GM21423 (cell line): ENCODE measurements at regions not wholly inside any gene's neighbourhood (a gene's known extent, or its start where the extent isn't known, plus 50 kb on each side); places are given as distances from the start of the nearest gene placed in this dataset.
"Not testable (repeated sequence)": the region's sequence is repeated elsewhere in the genome, so short reads cannot be mapped to it uniquely, and the experiment has no call there.

Experiments
- ATAC-seq: cut with Tn5 transposase; IDR thresholded peaks from one replicate; pipeline ENCODE4 v1.9.1; 2021; ENCODE audit warnings: mild to moderate bottlenecking, moderate library complexity; ENCODE audit not compliant: unreplicated experiment

DNA sequence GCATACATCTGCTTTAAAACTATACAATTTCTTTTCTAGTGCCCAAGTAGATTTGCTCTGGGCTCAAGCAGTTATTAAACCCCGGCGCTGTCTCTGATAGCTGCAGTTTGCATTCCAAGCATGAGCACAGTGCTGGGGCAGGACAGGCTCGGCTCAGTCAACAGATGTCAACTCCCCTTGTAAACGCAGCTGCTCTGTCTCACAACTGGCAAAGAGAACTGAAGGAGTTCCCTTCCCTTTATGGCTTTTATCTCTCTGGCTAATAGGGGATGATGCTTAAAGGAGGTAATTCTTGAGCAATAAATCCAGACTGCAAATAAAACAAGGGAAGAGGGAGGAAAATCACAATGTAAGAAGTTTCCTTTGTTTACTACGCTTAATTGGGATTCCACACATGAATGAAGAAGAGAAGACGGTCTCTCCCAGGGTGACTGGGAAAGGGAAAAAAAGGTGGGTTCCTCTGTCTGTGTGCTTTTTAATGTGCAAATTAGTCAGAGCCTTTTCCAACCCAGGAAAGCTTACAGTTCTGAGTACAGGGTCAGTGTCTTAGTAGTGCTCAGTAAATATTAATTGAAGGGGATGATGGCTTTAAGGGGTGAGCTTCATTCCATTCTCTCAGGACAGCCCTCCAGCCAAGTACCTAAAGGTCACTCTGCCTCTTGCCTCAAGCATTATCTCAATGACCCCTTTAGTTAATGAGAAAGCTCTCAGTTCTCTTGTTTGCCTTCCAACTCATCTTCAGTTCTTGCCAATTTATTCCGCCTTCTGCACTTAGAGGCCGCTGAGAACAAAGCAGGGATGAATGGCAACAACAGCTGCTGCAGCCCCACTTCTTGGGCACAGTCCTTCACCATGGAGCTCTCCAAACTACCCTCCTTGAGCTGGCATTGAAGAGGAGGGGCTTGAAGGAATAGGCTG is 155.7 kb upstream of the JADE1 start:
- ATAC-seq, result no peak

DNA sequence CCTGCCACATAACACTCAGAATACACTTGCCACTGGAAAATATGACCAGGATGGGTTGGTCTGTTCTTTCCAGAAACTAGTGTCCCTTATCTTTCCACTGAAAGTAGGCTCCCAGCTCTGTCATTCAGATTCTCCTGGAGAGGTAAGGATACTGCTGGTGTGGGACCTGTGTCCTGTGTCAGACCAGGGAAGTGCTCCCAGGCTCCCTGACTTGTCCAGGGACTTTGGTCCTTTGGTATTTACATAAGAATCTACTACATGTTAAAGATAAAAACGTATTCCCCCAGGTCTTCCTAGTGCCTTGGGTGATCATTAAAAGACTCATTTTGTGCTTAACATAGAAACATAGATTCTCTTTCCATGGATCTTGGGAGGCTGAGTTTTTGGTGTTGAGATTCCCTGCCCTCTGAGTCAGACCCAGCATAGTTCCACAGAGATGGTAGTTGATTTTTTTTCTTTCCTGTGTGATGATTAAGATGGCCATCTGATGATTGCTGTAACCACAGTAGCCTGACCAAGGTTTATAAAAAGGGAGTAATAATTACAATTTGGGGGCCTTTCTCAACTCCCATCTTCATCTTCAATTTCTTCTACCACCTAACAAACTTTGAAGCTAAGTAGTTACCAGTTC is 159.8 kb upstream of the JADE1 start:
- ATAC-seq, result no peak

DNA sequence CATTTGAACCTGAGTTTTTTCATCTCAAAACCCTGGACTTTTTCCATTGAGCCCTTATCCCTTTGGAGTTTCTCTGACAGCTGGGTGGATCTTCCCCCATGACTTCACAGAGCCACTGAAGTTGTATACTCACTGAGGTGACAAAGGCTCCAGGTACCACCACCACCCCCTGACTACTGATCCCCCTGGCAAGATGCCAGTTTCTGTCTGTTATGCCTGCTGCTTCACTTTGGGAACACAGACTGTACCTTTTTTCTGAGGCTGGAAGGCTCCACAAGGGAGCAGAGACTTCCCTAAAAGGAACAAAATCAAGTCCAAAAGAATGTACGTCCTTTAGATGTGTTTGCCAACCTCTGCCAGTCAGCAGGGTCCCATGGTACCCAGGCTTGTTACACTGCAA is 160.3 kb upstream of the JADE1 start:
- no peak for ATAC-seq

DNA sequence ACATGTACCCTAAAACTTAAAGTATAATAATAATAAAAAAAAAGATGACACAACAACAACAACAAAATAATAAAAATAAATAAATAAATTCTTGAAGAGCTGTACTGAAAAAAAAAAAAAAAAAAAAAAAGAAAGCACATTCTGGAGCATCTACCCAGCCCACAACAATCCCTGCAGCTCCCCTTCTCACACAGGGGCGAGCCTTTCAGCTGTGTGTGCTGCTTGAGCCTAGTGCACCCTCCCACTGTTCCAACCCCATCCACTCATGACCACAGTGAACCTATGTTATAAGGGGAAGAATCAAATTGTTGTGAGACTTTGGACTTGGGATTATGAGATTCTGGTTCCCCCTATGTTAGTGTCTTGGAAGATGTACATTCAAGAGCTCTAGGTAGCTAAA is 161.5 kb upstream of the JADE1 start:
- no peak for ATAC-seq

DNA sequence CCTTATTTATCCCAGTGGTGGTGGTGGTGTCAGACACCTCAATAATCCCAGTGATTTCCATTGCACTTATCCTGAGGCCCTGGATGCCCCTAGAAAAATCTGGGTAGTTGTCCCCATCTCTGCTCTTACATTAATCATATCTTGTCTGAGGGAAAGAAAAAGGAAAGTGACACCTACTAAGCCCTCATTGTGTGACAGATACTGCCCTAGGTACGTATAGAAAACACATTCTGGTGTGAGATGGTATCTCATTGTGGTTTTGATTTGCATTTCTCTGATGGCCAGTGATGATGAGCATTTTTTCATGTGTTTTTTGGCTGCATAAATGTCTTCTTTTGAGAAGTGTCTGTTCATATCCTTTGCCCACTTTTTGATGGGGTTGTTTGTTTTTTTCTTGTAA is 162.6 kb upstream of the JADE1 start:
- ATAC-seq, result not testable (repeated sequence)

DNA sequence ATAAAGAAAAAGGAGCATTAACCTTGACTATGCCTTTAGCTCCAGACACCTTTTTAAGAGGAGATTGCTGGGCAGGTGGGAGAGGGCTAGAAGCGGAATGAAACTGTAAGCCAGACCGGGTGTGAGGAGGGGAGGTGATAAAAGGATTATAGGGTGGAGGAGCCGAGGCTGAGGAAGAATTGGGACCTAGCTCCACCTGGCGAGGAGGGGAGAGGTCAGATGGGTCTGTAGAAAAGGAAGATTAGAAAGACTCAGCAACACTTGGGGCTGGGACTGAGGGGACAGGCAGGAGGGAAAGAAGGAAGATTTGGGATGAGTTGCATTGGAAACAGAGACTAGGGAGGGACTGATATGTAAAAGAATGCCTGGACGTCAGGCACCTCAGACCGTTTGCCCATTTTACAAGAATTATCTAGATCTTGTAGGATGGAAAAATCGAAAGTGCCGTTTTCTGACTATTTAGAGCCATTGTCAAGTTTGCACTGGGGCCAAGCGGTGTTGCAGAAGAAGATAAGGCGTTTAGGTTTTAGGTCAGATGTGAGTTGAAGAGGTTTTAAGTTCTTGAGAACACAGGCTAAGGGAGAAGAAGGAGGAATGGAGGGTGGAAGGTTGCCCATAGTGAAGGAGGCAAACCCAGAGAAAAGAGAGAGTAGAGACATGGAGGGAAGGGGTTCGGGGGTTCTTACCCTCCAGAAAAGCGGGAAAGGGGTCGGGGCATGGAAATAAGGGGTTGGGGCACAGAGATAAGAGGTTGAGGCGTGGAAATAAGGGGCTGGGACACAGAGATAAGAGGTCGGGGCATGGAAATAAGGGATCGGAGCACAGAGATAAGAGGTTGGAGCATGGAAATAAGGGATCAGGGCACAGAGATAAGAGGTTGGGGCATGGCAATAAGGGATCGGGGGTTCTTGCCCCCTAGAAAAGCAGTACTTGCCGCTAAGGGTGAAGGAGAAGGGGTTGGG is 164.5 kb upstream of the JADE1 start:
- ATAC-seq, result not testable (repeated sequence)

DNA sequence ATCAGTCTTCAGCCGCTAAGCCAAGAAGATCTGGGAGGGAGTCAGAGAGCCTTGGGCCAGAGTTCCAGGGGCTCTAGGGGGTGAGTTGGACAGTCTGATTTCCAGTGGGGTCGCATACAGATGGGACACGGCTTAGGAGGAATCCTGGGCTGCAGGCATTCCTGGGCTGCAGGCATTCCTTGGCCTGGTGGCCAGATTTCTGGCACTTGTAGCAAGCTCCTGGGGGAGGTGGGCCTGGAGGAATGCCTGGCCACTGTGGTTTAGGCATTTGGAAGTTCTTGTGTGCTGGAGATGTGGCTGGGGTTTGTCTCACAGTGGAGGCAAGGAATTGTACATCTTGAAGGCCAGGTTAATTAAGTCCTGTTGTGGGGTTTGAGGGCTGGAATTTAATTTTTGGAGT is 165.4 kb upstream of the JADE1 start:
- ATAC-seq, result not testable (repeated sequence)

DNA sequence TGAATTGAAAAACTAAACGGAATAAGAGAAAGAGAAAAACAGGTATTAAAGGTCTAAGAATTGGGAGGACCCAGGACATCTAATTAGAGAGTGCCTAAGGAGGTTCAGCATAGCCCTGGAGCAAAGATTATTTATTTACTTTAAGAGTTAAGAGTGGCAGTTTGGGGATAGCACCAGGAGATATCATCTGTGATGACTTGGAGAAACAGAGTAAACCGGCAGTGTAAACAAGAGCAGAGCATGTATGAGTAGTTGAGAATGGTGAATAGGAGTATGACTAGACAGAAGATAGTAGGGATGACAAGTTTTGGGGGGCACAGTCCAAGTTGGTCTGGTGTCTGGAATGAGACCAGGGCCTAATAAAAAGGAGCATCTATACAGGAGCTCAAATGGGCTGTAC is 167.9 kb upstream of the JADE1 start:
- not testable (repeated sequence) for ATAC-seq

DNA sequence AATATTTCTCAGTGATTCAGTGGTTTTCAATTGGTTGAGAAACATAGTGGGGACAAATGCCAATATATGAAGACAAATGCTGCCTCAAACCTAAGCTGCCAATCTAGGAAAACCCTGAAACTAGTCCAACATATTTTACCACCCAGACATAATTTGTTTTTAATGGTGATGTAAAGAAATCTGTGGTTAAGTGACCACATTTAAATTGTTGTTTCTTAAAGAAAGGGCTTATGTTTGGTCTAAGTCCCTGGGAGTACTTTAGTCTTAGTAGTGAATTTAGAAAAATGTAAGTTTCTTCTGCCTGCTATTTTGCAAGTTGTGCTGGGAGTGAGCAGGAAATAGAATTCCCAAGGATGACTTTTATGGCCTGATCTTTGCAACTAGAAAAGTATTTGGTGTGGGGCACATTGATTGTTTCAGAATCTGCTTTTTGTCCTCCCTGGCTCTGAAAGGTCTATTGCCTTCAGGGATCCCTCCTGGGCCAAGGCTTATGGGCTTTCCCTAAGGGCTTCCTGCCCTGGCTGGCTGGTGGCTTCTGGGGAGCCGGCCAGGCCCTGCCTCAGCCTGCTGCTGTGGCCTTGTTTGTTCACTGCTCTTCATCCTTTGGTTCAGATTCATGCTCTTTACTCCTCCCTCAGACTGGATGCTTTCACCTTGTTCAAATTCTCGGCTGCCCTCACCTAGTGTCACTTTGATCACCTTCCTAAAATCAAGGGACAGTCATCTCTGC is 169.8 kb upstream of the JADE1 start:
- ATAC-seq, result no peak

DNA sequence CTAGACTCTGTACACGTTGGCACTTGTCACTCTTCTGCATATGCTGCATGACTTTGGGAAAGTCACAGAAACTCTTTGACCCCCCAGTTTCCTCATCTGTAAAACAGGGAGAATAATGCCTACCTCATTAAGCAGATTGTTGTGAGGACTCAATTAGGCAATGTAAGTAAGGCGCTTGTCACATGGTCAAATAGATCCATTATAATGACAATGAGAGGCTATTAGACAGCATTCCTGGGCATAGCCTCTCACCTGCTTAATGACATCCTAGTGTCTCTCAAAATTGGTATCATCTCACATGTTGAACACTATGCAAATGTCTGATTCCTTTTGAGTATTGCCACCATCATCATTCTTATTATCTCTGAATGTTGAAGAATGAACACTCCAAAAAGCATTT is 172.6 kb upstream of the JADE1 start:
- ATAC-seq, result no peak

DNA sequence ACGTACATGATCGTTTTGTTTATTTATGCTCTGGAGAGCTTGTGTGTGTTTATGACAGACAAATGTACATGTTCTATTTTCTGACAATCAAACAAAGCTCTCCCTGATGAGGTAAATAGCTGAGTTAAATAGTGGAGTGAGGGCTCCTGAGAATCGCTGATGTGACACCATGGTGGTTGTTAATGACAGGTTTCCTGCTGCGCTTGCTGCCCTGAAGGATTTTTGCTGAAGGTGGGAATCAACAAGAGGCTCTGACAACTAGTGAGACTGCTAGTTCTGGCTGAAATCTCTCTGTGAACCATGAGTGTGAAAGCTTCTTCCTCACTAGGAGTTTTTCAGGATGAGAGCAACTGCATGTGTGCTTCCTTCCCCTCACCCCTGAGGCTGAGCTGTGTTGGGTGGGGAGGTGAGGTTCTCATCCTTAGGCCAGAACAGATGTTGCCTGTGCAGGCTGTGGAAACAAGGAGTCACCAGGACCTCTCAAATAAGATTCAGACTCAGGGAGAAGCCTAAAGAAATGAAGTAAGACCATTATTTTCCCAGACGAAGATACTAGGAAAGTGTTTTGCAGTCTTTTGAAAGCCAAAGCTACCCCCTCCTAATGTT is 173.4 kb upstream of the JADE1 start:
- ATAC-seq, result no peak

DNA sequence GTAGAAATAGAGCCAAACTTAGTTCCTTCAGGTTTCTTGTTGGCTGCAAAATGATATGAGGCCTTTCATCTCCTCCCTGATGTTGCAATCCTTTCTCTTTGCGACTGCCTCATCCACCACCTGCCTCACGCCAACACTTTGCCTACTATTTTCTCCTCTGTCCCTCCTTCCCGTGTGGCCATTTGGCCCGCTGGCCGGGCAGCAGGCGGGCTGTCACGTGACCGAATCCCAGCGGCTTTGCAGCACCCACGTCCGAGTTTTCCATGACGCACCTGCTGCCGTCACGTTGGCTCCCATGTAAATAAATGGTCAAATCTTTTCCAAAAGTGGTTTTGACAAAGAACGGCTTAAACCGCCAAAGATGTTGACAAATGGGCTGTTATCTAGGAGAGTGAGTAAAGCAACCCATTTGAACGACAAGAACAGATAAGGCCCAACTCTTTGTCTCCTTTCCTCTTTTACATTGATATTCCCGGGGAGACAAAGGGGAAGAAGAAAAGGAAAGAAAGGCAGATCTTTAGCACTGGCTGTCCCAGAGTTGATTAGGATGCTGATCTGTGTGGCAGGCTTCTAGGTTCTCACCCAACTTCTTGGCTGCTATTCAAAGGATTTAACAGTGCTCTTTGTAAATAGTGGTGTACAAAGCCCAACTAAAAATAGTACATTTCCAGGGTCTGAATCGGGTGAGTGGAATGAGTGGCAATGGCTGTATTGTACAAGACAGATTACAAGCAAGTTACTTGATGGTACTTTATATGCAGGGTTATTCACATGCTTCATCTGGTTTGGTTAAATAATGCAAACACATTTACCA is 174.2 kb upstream of the JADE1 start:
- ATAC-seq, result no peak

DNA sequence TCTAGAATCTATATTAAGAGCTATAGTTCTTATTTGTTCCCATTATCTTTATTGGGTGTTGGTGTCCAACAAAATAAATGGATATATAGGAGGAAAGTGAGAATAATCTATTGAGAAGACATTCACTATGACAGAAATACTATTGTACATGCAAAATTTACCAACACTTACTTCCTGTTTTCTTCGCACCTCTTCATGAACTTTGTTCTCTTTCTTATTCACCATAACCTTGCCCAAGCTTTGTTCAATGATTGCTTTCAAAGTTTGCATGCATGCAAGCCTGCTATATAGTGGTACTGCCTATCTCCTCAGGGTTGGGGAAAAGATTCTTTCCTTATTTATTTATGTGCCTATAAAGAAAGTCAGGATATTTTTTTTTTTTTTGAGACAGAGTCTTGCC is 176.4 kb upstream of the JADE1 start:
- ATAC-seq, result no peak

DNA sequence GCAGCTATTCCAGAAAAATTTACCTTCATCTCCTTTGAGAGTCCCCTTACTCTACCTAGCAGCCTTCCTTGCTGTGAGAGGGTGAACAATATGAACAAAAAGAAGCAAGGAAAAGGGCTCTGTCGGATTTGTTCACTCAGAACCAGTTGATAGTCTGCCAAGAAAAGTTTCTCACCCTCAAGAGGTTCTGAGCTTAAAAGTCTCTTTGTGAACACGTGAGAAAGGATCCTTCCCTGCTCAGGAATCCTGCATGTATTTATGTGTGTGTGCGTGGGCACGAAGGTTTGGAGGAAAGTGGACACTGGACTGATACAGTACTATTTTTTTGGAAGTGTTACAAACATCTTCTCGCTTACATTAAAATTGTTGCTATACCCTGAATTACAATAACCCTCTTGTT is 178.6 kb upstream of the JADE1 start:
- no peak for ATAC-seq

DNA sequence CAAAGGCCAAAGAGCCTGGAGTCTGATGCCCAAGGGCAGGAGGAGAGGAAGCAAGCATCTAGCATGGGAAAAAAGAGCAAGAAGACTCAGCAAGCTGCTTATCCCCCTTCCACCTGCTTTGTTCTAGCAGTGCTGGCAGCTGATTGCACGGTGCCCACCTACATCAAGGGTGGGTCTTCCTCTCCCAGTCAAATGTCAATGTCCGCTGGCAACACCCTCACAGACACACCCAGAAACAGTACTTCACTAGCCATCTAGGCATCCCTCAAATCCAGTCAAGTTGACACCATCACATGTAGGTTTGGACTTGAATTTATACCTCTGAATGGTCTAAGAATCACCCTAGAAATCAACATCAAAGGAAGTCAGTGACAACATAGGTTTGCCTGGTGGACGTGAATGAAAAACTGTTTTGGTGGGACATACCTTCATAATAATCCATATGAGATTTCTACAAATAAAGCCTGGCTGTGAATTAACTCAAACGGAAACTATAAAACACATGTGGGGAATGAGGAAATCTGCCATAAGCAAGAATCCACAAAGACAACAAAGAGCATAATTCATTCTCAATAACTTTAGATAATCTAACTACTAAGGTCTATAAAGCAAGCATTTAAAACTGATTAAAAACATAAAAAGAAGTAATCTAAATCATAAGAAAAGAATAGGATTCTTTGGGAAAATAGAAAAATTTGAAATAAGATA is 185.8 kb upstream of the JADE1 start:
- ATAC-seq, result no peak

DNA sequence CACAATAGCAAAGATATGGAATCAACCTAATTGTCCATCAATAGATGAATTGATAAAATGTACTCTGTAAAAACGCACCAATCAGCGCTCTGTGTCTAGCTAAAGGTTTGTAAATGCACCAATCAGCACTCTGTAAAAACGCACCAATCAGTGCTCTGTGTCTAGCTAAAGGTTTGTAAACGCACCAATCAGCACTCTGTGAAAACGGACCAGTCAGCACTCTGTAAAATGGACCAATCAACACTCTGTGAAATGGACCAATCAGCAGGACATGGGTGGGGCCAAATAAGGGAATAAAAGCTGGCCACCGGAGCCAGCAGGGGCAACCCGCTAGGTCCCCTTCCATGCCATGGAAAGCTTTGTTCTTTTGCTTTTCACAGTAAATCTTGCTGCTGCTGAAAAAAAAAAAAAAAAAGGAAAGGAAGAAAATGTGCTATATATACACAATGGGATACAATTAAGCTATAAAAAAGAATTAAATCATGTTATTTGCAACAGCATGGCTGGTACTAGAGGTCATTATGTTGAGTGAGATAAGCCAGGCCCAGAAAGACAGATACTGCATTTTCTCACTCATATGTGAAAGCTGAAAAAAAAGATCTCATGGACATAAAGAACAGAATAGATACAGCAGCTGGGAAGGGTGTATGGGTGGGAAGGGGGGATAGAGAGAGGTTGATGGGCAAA is 189.1 kb upstream of the JADE1 start:
- not testable (repeated sequence) for ATAC-seq

DNA sequence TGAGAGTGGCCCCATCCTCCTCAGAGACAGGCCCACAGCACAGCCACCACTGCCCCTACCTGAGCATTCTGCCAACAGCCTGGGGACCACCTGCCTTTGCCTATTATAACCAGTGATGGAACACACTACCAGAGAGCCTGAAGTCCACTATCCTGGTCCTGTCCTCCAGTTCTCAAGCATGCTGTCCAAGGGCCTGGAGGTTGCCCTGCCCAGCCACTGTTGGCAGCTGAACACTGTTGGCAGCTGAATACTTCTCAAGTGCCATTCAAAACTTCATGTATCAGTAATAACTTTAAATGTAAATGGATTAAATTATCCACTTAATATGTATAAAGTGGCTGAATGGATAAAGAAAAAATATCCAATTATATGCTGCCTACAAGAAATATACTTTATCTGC is 194.3 kb upstream of the JADE1 start:
- no peak for ATAC-seq

DNA sequence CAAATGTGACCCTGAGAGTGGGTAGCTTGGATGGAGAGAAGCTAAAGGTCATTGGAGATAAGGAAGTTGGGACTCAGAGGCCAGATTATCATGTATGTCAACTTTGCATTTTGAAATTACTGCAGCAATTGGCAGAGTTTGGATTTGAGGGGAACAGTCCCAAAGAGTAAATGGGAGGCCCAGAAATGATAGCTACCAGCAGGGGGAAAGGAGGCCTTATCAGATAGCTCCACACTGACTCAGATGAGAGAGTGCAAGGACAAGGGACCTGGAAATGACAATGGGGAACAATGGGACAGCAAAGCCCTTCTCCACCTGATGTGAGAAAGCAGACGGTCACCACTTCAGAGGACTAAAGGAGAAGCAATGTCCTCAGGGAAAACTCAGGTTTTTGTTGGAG is 201.5 kb upstream of the JADE1 start:
- ATAC-seq, result no peak
